HS-27A (cell line): ENCODE measurements at regions not wholly inside any gene's neighbourhood (a gene's known extent, or its start where the extent isn't known, plus 50 kb on each side); places are given as distances from the start of the nearest gene placed in this dataset.
"Not testable (repeated sequence)": the region's sequence is repeated elsewhere in the genome, so short reads cannot be mapped to it uniquely, and the experiment has no call there.

ENCODE experiments used
- DNase-seq: peaks from one replicate; pipeline ENCODE4 v3.0.0-alpha.2; 2012; ENCODE audit warnings: low read depth, missing footprints

DNA sequence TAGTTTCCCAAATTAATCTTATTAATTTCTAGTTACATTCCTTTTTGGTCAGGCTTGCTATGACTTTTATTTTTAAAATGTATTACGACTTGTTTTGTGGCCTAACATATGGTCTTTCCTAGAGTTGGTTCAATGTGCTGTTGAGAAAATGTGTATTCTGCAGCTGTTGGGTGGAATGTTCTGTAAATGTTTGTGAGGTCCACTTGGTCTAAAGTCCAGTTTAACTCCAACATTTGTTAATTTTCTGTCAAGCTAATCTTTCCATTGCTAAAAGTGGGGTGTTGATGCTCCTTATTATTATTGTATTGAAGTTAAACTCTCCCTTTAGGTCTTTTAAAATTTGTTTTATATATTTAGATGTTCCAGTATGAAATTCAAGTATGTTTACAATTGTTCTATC, 1010.8 kb upstream of the EDIL3 start:
- DNase-seq: no peak

DNA sequence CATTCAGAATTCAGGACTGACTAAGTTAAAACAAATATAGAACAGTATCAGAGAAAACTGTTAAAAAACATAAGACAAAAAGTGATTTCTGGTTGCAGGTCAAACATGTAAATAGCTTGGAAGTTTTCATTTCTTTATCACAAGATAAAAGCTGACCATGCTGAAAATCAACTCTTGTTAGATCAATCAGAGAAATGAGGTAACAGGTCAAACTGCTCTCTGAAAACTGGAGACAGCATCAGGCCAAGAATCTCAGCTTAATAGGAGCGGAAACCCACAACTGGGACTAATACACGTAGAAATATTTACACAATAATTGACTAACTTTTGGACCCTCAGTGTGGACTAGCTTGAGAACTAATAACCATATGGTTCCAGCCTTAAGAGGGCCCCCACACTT, 1012.8 kb upstream of the EDIL3 start:
- DNase-seq: no peak

DNA sequence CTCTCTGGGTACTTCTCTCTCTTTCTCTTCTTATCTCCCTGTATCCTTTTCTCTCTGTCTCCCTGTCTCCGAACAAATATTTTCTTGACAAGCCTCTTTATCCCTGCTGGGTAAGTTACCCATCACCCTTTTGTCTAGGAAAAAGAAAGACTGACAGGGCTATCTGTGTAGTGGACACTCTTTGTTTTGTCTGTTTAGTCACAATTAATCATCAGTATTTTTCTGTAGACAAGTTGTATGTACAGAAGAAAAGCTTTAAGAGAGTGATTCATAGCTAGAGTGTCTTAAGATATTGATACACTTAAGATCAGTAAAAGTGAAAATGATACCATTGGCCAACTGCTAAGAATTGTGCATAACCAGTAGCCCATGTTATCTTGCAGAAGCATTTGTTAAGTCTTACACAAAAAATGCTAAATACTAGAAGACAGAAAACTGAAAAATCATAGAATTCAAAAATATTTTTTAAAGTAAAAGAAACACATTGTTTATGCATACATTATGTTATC, 1043.8 kb upstream of the EDIL3 start:
- DNase-seq: no peak

DNA sequence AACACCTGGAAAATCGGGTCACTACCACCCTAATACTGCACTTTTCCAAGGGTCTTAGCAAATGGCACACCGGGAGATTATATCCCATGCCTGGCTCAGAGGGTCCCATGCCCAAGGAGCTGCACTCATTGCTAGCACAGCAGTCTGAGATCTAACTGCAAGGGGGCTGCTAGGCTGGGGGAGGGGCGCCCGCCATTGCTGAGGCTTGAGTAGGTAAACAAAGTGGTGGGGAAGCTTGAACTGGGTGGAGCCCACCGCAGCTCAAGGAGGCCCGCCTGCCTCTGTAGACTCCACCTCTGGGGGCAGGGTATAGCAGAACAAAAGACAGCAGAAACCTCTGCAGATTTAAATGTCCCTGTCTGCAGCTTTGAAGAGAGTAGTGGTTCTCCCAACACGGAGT, 1047.0 kb upstream of the EDIL3 start:
- DNase-seq: not testable (repeated sequence)

DNA sequence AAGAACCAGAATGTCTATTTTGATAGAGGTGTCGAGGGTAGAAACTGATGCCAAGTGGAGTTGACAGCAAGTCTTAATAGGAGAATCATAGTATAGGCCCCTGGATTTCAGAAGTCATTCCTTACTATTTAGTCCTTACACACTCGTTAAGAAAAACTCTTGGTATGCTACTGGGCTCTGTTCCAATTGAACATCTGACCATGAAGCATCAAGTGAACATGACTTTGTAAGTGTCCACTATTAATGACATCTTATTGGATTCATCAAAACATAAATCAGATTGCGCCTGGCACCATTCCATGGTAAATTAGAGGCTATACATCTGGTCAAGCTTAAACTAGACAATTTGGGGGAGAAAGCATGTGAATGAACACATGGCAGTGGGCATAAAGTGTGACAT, 1056.5 kb upstream of the EDIL3 start:
- no peak for DNase-seq

DNA sequence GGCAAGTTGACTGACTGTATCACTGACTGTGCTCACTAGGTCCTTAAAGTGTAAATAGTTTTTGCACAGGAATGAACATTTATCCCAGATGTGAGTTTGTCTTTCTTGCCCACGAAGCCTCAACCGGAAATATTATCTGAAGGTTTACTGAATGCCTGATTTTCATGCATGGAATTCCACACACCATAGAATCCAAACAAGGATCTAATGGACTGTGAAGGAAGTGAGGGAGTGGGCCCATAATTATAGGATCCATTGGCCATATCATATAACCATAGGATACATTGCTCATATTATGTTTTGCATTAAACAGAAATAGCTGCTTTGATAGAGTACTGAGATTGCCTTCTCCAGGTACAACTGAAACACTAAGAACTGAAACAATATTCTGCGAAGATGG, 1057.2 kb upstream of the EDIL3 start:
- DNase-seq: no peak

DNA sequence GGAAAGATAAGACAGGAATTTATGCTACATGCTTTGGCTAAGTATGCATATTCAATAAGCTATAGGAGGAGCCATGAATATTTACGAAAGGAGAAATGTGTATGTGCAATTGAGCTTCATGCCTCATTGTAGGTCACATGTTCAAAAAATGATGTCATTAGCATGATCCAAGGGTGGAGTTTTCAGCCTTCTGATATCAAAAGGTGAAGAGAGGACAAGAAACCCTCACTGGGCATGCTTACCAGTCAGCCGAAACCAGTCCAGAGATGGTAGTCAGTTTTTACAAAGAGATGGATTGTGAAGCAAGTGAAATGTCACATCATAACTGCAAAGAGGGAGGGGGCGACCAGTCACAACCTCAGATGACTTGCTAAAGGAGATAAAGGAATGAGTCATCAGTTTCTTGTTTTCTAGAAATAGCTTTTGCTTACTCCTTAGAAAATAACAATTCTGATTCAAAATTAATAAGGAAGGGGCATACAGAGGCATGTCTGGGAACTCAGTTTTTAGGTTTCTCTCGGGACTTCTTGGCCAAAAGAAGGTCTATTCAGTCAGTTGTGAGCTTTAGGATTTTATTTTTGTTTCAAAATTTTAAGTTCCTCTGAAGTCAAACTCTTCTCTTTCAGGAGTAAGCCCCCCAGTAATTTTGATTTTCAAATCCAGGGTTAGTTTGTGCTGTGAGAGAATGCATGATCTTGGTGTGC, 1067.8 kb upstream of the EDIL3 start:
- no peak for DNase-seq

DNA sequence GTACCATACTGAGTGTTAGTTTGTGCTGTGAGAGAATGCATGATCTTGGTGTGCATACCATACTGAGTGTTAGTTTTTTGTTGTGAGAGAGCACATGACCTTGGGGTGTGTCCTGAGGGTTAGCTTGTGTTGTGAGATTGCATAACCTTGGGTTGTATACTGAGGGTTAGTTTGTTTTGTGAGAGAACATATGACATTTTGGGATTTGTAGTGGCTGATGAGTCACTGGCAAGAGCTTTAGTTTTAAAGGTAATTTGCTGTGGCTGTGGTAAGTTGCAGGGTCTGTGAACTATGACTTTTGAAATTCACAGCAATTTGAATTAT, 1068.3 kb upstream of the EDIL3 start:
- no peak for DNase-seq

DNA sequence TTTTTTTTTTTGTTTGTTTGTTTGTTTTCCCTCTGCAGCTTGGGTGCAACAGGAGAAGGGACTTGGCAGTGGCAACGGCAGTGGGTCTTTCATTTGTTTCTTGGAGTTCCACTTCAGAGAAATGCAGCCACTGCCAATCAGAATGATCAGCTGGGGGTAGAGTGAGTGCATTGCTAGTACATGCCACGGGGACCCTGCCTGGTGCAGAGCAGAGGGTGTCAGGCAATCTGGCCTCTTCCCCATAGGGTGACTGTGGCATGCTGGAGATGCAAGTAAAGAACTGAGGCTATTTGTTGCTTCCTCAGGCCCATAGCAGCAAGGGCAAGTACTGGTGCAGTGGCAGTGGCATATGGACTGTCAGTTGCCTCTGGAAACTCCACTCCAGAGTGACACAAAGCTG, 1073.6 kb upstream of the EDIL3 start:
- DNase-seq: no peak

DNA sequence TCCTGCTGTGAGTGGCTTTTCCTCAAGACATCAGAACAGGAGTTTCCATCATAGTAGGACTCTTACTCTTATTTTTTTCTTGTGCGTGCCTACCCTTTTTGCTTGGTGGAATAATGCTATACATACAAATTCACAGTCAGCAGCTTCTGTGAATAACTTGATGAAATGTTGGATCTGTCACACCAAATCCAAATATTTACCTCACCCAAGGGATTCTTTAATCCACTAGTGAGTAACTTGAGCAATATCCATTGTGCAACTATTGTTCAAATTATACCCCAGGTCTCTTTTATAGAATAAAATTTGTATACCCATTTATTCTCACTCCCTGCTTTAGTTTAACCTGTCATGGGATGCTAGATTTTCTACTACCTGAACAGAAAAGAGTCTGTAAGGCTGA, 1078.3 kb upstream of the EDIL3 start:
- DNase-seq: no peak

DNA sequence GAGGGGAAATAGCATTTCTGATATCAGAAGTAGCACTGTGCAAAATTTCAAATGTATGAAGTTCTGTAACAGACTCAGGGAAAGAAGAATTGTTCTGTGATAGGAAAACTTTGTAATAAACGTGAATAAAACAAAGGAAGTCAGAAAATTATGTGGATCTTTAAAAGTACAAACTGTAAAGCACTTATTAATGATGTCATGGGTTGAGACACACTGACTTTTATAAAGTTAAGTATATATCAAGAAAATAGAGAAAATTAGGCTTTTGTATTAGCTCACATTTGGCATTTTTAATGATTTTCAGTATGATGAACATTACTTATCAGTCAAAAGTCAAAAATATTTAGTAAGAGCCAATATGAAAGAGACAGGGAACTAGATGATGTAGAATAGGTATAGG, 1081.7 kb upstream of the EDIL3 start:
- DNase-seq: no peak

DNA sequence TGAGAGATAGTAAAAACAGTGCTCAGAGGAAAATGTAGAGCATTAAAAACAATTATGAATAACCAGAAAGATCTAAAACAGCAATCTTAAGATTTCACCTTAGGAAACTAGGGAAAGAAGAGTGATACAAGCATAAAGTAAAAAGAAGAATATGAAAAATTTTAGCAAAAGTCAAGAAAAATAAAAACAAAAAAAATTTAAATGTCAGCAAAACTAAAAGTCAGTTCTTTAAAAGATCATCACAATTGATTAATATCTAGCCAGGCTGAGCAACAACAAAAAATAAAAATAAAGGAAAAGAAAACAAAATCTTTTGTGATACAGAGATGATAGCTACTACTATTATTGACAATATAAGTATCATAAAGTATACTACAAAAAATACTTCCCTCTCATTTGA, 1088.1 kb upstream of the EDIL3 start:
- DNase-seq: no peak

DNA sequence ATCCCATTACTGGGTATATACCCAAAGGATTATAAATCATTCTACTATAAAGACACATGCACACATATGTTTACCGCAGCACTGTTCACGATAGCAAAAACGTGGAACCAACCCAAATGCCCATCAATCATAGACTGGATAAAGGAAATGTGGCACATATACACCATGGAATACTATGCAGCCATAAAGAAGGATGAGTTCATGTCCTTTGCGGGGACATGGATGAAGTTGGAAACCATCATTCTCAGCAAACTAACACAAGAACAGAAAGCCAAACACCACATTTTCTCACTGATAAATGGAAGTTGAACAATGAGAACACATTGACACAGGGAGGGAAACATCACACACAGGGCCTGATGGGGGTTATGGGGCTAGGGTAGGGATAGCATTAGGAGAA, 1090.5 kb upstream of the EDIL3 start:
- not testable (repeated sequence) for DNase-seq

DNA sequence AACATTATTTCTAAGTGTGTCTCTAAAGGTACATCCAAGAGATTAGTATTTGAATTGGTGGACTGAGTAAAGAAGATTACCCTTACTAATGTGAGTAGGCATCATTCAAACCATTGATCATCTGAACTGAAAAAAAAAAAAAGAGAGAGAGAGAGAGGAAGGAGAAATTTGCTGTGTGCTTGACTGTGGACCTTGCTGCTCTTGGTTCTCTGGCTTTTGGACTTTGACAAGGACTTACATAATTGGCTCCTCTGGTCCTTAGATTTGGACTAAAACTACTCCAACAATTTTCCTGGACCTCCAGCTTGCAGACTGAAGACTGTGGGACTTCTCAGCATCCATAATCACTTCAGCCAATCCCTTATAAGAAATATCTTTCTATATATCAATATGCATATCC, 1091.9 kb upstream of the EDIL3 start:
- no peak for DNase-seq

DNA sequence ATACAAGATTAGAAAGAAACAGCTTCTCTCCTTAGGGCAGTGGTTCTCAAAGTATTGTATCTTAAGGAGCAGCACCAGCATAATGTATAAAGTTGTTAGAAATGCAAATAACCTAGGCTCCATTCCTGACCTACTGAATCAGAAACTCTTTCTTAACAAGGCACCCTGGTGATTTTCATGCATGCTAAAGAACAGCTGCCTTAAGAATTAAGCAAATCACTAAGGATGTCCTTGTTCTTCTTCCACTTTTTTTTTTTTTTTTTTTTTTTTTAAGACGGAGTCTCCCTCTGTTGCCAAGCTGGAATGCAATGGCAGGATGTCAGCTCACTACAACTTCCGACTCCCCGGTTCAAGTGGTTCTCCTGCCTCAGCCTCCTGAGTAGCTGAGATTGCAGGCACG, 1095.2 kb upstream of the EDIL3 start:
- DNase-seq: no peak

DNA sequence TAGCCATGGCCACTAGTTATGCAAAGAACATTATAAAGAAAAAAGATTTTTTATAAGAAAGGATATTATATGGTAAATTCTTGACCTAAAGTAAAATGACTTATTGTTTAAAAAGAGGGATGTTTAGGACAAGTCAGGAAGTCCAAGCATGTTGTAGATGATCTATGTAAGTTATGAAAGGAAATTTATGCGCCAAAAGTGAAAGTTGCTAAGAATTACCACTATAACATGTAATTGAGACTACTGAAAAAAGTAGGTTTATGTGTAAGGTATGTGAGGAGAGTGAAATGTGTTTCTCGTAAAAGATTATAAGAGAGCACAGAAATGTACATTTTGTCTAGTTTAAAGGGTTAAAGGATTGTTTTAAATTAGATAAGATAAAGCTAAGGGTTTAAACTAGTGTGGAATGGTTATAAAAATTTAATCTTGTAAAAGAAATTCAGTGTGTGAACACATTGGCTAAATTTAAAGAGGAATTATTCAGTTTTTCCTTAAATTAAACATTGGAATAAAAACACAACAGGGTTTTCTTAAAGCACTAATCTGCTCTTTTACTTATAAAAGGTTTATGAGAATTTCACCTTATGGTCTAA, 1100.4 kb upstream of the EDIL3 start:
- DNase-seq: no peak

DNA sequence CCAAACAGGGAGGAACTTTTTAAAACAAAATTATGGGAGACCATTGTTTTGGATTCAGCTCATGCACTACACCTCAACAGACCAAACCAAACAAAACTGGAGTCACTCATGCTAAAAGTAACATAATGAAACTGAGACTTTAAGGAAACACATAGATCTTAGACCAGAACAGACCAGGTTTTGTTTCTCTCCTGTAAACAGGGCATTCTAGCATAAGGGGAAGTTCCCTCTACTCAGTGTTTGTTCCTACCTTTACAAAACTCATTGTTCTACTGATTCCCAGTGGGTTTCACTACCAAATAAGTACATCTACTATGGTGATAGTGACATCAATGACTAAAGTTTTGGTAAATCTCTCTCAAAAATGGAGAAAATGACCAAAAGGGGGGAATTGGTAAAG, 1103.6 kb upstream of the EDIL3 start:
- DNase-seq: no peak

DNA sequence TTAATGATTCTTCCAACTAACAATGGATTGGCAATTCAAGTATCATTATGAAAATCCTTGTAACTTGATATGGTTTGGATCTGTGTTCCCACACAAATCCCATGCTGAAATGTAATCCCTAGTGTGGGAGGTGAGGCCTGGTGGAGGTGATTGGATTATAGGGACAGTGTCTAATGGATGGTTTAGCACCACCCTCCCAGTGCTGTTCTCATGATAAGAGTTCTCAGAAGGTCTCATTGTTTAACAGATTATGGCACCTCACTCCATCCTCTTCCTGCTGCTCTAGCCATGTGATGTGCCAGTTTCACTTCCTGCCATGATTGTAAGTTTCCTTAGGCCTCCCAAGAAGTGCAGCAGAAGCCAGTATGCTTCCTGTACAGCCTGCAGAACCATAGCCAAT, 1116.2 kb upstream of the EDIL3 start:
- DNase-seq: no peak

DNA sequence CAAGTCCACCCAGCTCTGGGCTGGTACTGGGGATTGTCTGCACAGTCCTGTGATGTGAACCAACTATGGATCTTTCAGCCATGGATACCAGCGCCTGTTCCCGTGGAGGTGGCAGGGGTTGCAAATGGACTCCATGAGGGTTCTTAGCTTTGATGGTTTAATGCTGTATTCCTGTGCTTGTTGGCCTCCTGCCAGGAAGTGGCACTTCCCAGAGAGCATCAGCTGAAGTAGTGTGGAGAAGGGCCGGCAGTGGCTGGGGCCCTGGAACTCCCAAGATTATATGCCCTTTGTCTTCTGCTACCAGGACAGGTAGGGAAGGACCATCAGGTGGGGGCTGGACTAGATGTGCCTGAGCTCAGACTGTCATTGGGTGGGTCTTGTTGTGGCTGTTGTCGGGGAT, 1104.8 kb upstream of the COX7C start:
- DNase-seq: no peak

DNA sequence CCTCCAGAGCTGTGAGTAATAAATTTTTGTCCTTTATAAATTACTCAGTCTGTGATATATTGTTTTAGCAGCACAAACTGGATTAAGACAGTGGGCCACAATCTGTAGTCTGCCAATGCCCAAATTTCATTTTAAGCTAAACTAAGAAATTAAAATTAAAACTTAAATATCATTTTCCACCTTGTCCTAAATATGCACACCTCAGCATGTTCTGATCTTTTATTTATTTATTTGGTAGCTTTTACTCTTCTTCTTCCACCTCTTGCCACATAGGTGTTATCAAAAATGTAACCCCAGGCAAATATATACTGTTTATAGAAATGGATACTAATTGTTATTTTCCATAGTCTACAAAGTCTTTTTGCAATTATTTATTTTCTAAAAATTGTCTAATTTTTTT, 1102.2 kb upstream of the COX7C start:
- no peak for DNase-seq

DNA sequence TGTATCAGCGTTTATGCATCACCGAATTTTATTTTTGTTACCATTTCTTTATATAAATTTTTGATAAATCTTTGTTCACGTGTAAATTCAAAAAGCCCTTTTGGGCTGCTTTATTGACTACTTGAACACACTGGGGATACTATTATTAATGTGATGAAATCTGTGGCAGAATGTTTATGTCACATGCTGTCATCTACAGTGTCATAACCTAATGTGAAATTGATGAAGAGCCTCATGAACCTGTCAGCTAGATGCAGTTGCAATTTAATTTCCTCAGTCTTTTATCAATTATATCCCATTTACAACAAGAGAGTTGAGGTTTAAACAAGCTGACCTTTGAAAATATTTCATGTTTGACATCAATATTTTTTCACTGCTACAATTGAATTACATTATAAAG, 1100.4 kb upstream of the COX7C start:
- DNase-seq: no peak

DNA sequence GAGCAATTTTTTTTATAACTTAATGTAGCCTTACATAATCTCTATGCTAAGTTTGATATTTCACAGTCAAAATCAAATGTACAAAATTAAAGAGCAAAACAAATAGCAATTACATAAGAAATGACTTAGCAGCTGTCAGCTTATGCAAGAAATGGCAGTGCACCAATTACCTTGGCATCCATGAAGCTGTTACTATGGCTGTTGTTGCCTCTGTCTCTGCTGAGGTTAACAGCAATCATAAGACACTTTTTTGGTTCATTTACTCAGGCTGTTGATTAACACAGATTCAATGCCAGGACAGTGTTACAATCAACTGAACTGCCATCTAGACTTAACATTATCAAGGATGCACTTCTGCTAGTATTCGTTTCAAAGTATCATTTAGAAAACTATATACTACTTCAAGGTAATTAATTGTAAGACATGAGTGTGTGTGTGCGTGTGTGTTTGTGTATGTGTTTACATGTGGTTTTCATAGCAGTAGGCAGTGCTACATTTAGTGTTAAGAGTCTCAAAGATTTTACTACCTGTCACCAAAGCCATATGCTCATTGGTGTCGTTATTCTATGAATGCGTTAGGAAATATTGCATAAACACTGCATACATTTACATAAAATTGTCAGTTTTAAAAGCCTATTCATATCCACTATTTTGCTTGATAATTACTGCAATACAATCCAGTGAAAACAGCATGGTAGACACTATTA, 1084.2 kb upstream of the COX7C start:
- DNase-seq: no peak

DNA sequence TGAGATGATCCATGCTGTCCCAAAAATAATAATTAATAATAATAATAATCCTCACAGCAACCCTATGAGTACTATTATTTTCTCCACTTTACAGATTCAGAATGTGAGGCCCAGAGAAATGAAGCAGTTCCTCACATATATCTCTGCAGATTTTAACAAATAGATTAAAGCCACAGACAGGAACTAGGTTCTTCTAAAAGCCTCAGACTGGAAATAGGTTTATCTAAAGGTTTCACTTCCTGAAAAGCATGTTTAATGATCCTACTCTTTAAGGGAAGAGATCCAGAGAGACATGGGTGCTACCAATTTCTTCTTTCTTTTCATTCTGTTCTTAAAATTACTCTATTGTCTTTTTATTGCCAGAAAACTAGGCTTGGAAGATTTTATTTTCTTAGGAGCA, 1079.4 kb upstream of the COX7C start:
- DNase-seq: no peak

DNA sequence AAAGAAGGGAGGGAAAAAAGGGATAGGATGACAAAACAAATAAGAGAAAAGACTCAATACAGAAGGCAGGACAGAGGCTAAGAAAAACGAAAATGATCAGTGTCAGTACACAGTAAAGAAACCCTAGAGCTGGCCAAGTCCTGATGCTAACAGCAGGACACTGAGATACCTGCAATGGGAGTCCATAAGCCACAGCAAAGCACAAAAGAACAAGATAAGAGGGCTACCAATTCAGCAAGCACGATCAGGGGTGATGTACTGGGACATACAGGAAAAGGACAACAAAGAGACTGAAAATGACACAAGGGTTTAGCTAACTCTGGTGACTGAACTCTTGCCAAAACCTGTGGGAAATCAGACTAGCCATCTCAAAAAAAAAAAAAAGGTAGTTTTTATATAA, 1072.6 kb upstream of the COX7C start:
- no peak for DNase-seq
